ENCODE measurements at regions not wholly inside any gene's neighbourhood (a gene's known extent, or its start where the extent isn't known, plus 50 kb on each side); places are given as distances from the start of the nearest gene placed in this dataset.
A peak's percentile ranks its signal among the peaks of the same experiment; 100 is the strongest.

DNA sequence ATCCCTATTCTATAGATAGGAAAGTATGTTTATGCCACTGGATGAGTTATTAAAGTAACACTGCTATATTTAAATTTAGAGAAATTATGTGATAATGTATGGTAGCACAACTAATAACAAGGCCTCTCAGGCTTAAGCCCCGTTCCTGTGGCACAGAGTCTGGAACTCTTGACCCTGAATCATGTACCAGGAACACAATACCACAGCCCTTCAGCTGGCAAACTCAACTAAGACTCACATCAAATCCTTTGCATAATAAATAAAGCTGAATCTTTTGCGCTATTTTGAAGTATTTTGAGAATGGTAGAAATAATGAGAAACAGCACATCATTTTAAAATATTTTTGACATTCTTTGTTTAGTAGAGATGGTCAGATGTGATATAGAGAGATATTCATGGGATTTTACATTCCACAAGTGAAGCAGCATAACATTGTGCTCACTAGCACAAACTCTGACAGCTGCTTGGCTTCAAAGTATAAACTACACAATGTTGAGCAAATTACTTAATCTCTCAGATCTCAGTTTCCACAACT, 478.4 kb upstream of the FAM241A start:
- DNase-seq (ENCODE audit: low read depth): no peak

DNA sequence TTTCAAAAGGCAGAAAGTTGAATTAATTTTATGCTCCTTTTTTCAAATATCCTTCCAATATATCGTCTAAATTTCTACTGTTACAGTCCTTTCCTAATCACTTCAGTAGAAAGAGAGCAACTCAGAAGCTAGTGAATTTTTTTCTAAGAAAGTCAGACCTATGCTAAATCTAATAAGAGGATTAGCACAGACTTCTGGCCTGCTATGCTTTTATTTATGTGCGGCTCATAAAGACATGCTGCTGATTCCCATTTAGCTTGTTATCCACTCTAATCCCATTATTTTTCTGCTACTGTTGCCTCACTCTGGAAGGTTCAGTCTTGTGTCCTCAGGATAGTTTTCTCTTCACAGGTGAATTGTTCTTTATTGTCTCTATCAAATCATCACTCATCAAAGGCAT, 473.5 kb upstream of the FAM241A start:
- no peak for DNase-seq (ENCODE audit: low read depth)

DNA sequence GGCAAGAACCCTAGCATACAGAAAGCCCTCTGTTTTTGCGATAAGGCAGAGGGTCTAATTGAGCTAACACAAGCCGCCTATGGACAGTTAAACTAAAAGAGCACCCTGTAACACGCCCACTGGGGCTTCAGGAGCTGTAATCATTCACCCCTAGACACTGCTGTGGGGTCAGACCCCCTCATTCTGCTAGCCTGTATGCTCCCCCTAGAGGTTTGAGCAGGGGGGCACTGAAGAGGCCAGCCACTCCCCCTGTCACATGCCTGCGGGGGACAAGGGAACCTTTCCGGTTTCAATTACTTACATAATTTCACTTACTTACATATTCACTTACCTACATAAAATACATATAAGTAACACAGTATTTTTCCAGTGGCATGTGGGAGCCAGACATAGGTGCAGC, 469.5 kb upstream of the FAM241A start:
- DNase-seq (ENCODE audit: low read depth): no peak

DNA sequence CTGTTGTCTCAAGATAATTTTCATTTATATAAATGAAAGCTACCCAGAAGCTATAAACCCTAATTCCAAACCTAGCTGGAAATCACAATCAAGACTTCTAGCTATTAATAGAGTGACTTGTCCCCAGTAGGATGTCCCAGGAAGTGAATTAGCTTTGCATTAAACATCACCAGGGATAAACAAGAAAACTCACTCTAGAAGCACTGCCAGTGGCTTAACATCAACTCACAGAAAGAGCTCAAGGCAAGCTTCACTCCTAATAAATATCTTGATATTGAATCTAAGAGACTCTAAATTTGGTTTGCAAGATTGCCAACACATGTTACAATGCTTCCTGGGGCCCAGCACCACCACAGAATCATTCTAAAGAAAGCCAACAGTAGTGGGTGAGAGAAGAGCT, 468.7 kb upstream of the FAM241A start:
- no peak for DNase-seq (ENCODE audit: low read depth)

DNA sequence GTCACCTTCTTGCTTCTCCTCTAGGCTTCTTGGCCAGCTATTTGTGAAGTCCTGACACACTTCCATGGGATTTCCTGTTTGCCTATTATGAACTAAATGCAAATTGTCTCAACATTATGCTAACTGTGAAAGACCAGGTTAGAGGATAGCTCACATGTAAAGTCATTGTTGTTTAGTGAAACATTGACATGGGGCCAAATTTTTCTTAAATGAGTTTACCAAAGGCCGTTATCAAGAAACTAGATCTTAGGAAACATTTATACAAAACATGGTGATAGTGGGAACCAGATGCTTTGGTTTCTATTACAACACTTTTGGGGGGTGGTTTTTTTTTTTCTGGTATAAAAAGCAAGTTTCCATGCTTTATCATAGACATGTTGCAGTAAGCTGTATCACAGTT, 466.8 kb upstream of the FAM241A start:
- DNase-seq (ENCODE audit: low read depth): peak; percentile 97

DNA sequence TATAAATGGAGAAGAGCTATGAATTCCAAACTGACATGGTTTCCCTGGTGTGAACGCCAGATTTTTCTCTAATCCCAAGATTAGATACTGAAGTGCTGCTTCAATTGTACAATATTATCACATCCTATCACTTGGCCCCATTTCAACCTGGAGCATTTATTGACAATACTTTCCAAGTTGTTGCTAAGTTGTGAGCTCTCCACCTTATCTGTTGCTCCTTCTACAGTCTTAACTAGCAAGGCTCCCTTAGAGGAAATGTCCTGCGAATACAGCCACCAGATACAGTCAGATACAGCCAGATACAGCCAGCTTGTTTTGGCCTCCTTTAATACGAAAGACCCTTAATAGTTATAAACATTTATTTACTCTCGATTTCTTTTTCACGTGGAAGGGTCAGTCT, 466.3 kb upstream of the FAM241A start:
- DNase-seq (ENCODE audit: low read depth): no peak

DNA sequence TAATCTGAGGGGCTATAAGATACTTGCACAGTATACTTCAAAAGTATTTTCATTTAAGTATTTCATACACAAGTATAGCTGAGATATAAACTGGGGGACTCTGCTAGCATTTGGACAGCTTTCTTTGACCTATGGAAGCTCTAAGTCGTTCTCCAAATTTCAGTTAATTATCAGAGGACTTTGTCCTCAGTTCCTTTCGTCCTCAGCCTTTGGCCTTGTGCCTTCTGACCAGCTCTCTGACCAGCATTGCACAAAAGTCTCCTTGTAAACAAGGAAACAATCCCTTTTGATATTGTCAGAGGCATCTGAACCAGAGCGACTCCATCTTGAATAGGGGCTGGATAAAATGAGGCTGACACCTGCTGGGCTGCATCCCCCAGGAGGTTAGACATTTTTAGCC, 464.0 kb upstream of the FAM241A start:
- DNase-seq (ENCODE audit: low read depth): no peak

DNA sequence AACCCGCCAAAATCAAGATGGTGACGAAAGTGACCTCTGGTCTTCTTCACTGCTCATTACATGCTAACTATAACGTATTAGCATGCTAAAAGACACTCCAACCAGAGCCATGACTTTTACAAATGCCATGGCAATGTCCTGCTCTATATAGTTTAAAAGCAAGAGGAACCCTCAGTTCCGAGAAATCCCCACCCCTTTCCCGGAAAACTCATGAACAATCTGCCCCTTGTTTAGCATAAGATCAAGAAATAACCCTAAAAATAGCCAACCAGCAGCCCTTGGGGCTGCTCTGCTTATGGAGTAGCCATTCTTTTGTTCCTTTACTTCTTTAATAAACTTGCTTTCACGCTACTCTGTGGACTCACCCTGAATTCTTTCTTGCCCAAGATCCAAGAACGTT, 463.5 kb upstream of the FAM241A start:
- DNase-seq (ENCODE audit: low read depth): no peak

DNA sequence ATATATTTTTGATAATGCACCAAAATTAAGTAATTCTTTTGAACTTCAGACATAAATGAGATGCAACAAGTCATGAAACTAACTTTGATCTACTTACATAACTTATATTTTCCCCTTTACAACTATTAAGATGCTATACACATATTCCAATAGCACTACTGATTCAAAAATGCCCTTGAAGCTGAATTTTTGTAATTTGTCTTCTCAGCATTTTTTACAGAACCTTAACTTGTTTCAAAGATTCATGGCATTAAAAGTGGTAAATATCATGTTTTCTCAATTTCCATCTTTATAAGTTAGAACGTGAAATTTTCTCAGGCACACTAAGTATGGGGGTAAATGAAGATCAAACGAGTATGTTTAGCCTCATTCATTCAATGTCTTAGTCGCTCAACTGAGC, 460.0 kb upstream of the FAM241A start:
- DNase-seq (ENCODE audit: low read depth): no peak

DNA sequence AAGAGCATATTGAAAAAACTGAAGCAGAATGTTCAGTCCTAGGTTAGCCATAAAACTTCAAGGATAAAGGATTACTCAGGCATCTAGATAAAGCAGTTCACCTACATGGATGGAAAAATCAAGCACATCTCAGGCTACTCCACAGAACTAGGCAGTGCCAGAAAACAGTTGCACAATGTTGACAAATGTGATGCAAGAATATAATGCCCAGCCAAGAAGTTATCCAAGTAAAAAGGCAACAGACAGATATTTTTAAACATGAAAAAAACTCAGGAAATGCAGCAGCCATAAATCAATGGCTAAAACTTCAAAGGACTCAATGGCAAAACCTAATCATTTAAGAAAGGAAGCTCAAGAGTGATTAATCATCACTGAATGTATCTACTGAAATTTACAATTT, 456.0 kb upstream of the FAM241A start:
- DNase-seq (ENCODE audit: low read depth): peak; percentile 56

DNA sequence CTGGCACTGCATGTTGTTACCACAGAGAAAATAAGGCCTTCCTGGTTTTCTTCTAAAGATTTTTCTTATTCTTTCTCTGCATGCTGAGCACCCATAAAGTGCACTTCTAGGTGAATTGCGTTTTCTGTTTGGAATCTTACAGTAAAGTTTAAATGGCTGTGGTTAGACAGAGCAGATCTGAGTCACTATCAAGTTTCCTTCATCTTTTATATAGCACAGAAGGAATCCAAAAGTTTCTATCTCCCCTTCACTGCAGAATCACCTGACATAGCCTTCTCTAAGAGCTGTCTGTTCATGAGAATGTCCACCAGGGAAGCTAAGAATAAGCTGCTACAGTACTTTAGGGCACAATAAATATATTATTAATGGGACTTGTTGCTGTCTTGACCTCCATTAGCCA, 455.5 kb upstream of the FAM241A start:
- DNase-seq (ENCODE audit: low read depth): peak; percentile 76

DNA sequence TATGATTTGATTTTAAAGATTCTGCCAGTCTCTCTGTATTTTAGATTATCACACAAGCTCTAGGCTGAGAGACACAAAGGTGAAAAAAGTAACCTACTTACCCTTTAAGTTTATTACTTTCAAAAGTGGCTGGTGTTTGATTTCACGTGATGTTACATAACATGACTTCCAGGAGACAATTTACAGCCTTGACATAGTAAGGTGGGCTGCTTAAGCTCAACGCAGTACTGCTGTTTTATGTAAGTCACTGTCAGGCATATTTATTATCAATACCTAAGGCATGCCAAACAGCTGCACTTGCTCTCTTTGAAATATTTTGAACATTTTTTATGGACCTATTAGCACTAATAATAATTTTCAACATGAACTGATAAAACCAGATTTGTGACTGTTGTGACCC, 451.5 kb upstream of the FAM241A start:
- no peak for DNase-seq (ENCODE audit: low read depth)

DNA sequence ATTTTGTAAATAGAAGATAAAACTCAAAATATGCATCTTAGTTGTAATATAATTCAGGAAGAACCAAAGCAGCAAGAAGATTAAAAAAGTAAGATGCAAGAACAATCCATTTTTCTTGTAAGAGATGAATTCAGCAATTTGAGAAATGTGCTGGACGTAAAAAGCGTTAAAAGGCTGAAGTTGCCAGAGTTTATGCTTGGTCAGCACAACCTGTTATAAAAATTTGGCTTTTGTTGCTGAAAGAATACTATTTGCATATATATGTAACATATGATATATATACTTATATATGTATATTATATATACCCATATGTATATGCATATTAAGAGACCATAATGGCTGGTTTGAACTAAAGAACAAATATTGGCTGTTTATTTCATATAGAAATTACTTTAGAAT, 449.6 kb upstream of the FAM241A start:
- DNase-seq (ENCODE audit: low read depth): no peak

DNA sequence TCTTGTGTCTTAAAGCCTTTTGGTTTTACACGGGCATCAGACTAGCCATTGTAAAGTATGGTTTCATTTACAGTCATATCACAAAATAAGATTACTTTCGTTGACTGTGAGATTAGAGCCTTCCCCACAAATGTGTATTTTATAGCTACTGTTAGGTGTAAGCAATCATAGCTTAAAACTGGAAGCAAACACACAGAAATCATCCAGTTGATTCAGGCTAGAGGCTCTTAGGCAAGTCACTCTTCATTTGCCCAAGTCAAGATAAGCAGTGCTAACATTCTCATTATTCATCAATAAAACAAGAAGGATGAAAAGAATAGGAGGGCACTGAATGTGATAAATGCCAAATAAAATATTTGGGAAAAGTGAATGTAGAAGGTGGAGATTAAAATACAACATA, 448.7 kb upstream of the FAM241A start:
- DNase-seq (ENCODE audit: low read depth): no peak

DNA sequence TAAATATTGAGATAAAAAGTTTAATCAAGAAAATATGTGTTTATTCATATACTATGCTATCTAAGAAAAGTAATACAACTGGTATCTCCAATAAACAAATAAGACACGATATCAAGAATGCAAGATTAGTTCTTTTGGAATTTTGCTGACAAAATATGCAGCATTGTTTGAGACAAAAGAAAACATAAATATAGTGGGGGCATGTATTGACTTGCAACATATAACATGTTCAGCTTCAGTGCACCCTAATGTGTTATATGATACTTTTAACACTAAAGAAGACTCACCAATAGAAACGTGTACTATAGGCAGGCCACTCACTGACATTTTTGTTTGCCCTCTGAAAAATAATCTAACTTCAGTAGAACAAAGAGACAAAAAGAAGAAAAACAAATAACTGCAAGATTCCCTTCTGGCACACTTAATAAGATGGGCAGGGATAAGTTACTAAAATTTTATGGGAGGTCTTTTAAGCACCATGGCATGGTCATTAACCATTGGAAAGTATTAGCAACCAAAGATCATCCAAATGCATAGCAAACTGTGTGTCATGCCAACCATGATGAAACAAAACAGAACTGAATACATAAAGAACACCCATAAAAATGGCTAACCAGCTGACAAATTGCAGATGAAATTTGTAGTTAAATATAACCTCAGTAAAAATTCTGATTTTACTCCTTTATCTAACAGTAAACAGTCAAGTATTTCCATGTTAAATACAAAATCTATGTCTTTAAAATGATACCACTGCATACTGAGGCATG, 447.9 kb upstream of the FAM241A start:
- DNase-seq (ENCODE audit: low read depth): no peak

DNA sequence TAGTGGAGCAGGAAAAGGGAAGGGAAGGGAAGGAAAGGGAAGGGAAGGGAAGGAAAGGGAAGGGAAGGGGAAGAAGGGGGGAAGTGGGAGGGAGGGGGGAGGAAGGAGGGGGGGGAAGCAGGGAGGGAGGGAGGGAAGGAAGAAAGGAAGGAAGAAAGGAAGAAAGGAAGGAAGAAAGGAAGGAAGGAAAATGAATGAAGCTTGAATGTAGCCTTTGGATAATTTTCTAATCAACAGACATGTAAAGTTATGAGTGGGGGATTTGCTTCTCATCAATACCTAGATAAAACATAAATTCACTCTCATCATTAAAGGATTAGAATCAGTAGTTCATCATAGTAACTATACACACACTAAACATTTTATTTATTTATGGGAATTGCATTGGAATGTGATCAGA, 446.9 kb upstream of the FAM241A start:
- DNase-seq (ENCODE audit: low read depth): no peak

DNA sequence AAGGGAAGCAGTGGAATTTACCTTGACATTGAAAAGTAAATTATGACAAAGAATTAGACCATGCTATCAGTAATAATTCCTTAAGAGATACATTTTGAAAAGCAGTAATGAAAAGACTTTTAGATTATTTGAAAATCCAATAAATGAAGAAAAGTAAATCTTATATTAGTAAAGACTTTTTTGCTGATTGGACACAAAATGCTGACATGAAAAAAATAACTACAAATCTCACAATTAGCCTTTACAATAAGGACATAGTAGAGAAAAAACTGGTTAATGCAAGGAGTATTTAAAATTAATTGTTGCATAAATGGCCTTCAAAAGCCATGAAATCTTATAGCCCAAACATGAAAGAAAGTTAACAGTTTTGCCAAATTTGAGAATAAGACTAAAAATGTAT, 446.1 kb upstream of the FAM241A start:
- no peak for DNase-seq (ENCODE audit: low read depth)

DNA sequence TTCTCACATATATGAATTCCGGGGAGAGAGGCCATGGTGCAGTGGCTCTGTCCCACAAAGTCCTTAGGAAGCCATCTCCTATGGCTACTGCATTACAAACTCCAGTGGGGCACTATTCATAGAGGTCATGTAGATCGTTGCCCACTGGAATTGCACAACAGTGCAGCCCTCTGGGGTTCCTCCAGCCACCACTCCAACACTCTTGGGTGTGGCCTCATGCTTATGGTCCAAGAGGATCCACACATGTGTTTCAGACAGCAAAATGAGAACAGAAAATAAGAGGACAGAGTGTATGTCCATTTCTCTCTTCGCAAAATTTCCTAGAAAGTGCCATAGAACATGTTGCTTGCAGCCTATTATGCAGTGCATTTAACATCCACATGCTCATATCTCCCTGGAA, 444.2 kb upstream of the FAM241A start:
- DNase-seq (ENCODE audit: low read depth): no peak

DNA sequence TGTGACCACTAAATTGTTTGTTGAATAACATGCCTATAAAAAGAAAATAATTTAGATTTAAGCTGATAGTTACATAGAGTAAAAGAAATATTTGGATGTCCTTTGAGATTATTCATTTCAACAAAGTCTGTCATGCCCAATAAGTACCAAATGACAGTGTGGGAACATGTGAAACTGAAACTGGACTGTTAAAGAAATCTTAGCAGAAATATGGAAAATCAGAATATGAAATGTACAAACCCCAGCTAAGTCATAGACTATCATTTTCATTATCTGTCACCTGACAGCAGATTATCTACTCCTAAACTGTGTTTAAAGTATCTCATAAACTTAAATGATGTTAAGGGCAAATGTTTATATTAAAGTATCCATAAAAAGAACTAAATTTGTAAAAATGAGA, 437.8 kb upstream of the FAM241A start:
- no peak for DNase-seq (ENCODE audit: low read depth)

DNA sequence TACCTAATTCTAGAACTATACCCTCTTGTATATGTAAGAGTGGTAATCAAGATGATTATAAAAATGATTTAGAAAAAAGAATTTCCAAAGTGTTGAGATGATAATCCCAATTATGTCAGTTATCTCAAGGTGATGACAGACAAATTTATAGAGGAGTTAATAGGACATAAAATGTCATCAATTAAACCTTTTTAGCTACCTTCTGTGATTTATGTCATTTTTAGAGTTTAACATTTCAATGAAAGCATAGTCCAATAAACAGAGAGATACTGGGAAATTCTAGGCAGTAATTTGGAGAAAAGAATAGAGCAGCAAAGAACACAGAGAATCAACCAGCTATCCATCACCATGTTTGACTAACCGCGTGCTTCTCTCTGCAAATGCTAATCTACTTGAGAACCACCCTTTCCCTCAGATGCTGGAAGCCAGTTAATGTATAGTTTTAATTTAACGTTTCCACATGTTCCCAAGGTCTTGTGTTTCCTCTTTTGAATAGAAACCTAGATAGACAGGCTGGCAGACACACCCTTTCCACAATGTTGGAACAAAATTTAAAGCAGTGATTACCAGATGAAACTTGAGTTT, 433.1 kb upstream of the FAM241A start:
- no peak for DNase-seq (ENCODE audit: low read depth)

DNA sequence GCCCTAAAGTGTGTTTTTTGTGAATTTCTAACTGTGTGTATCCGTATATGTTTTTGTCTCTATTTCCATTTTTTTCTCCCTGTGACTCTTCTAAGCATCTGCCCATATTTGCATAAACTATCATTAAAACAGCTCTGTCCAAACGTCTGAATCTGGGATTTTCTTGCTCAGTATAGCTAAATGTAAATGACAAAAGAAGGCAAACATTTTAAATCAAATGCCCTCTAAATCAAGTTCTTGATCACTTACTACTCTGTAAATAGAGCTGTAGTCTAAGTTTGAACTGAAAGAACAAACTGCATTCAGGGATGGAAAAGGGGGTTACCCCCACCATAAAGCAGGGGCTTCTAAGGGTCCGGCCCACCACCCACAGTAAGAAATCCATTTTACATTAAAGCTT, 432.0 kb upstream of the FAM241A start:
- no peak for DNase-seq (ENCODE audit: low read depth)

DNA sequence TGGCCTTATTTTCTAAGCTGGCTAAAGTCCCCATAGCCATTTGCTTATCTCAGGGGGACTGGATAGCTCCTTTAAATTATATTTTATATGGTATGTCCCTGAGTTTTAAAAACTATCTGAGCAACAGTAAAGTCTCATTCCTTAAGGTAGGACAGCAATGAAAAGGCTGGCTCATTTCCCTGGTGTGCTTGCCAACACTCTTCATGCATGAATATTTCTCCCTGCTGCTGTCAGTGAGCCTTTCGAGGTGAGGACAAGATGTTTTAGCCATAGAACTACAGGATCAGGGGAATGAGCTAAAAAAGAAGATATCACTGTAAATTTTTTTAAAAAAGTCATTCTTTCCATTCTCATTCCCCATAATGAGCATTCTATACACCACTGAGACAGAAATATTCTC, 427.3 kb upstream of the FAM241A start:
- DNase-seq (ENCODE audit: low read depth): peak; percentile 9

DNA sequence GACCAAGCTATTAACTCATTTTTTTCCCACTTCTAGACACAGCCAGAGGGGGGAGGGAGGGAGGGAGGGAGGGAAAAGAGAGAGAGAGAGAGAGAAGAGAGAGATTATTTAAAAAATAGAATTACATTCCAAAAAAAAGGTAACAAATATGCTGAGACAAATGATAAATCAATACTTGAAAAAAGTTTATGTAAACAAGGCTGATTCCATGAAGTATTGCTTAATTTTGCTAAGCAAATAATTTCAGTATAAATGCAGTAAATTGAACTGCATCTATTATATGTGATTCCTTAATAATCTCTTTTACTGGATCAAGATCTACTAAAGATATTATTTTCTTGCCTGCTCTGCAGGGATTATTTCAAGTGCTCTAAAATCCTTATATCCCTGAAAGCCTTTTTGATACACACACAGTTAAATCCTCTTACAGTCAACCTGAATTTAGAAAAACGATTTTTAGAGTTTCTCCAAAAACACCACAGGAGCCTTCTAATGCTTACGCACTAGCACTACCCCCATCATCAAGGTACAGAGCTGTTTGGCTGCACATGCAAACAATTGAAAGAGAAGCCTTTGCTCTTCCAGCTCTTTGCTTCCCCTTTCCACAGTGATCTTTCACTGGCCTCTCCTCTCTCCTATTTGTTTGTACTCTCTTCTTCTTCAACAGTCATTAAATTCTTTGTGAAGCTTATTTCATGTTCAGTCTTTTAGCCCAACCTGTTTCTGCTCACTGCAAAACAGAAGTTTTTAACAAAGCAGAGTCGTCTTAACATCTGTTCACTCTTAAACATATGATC, 426.3 kb upstream of the FAM241A start:
- no peak for DNase-seq (ENCODE audit: low read depth)

Measured in ELR (cell line).